Psoas muscle (tissue), 7 donors: ENCODE measurements at regions not wholly inside any gene's neighbourhood (a gene's known extent, or its start where the extent isn't known, plus 50 kb on each side); places are given as distances from the start of the nearest gene placed in this dataset.

Experiments
- ATAC-seq, 4 donors: fragments of 200-7000 bp; cut with Tn5 transposase; one replicate each; pipeline ENCODE4 v1.9.1; 2020; ENCODE audit warnings: moderate library complexity in 3 of 4, mild to moderate bottlenecking in 2 of 4
- DNase-seq, 2 donors: peaks; one replicate each; pipeline ENCODE4 v3.0.0-alpha.2; 2020
- H3K27ac ChIP-seq: fragments of 200-600 bp; one replicate; pipeline ENCODE4 v1.8.0; 2022
- H3K27me3 ChIP-seq, 3 donors: fragments of 200-600 bp in 1 of 3; one replicate each; pipeline versions ENCODE4 v1.6.1 to v1.8.0; 2013 to 2022; ENCODE audit warnings: low read length in 2 of 3, mild to moderate bottlenecking in 2 of 3, moderate library complexity in 1 of 3; ENCODE audit not compliant: insufficient read depth in 3 of 3
- H3K36me3 ChIP-seq, 2 donors: fragments of 200-600 bp in 1 of 2; one replicate each; pipeline versions ENCODE4 v1.6.1 to v1.8.0; 2013 to 2022; ENCODE audit warnings: low read depth in 1 of 2, mild to moderate bottlenecking in 1 of 2, moderate library complexity in 1 of 2; ENCODE audit not compliant: insufficient read depth in 1 of 2
- H3K4me1 ChIP-seq: fragments of 200-600 bp; one replicate; pipeline ENCODE4 v1.8.0; 2022
- H3K4me3 ChIP-seq: fragments of 200-600 bp; one replicate; pipeline ENCODE4 v1.8.0; 2022; ENCODE audit warnings: mild to moderate bottlenecking
- H3K9me3 ChIP-seq: fragments of 200-600 bp; one replicate; pipeline ENCODE4 v1.8.0; 2022
- CTCF ChIP-seq: fragments of 200-600 bp; IDR thresholded peaks from one replicate; pipeline ENCODE4 v1.8.0; 2022; ENCODE audit warnings: antibody characterized with exemption
- WGBS, 3 donors: extraction: QIAGEN DNeasy Blood & Tissue Kit; methylation state at CpG; one replicate each; pipeline versions ENCODE4 v1.1.6 to v1.1.7; 2013; 5-methylcytosine and 5-hydroxymethylcytosine counted together
- intact Hi-C, 2 donors: fragments of 100-400 bp; cut with DNase I; formaldehyde crosslinking; loops; one replicate each; pipeline versions ENCODE4 v1.11.0 to v1.14.2; 2022
- donor health status: healthy with polysubstance abuse.
- donor health status: DM: no; HTN: no; CAD: no; lungs with moderate emphysema.
- donor health status: Bipolar disorder and iron deficiency.
- donor health status: healthy.
- donor health status: DM: yes; HTN: yes; CAD: no.
- donor health status: DM: no; HTN: no; CAD: no.
- donor health status: DM: yes; HTN: yes; CAD: no.

- 76 to 93% (median 89%) methylated on average over 4 of the region's 4 CpGs for WGBS, 3 donors
- no peaks in the 10 kb centered on the region for H3K4me1 ChIP-seq
- no peaks in the 10 kb centered on the region for H3K9me3 ChIP-seq
- intact Hi-C loops = no loop called here
- ATAC-seq (no peak), DNase-seq (no peak)
- no peak overlapping the region for H3K4me3 ChIP-seq
- no peaks in the 10 kb centered on the region for H3K36me3 ChIP-seq
- no peak for TF ChIP-seq CTCF
- no peaks in the 10 kb centered on the region for H3K27me3 ChIP-seq
- H3K27ac ChIP-seq = no peak overlapping the region
Observed at GRCh38 chr2:234426616-234427015, 70.3 kb downstream of the ARL4C start.

DNA sequence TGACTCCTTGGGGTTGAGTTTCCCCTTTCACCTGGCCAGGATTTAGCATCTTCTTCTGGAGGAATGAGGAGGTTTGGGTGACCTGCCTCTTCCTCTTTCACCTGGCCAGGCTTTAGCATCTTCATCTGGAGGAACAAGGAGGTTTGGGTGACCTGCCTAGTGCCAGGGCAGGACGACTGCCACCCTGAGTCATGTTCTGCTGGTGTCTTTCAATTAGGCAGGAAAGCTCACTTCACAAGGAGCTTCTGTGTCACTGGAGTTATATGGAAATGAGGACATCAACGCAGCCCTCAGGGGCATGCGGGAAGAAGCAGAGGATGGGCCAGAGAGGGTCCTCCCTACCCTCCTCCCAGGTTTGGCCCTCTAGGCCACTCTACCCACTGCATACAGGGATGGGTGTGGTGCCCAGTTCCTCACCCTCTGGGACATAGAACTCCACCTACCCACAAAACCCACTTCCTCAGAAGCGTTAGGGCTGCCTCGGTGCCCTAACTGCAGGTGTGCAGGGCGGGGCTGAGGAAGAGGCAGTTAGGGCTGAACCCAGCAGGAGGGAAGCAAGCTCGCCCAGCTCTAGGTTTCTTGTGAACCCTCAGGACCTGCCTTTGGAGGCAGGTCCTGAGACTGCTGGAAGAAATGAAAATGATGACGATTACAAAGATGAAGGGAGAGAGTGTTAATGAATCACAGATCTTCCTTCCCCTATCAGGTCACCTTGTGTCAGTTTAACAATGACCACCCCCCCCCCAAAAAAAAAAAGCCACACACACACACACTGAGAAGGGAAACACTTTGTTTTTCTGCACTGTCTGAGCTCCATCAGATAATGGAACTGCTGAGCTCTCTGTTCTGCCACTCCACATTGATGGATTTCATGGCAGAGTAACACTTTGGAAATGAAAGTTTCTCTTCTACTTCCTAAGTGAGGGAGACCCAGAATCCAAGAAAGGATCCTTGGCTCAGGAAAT, 71.0 kb downstream of the ARL4C start:
- Histone ChIP-seq H3K36me3 (no peaks in the 10 kb centered on the region), H3K27me3 (no peaks in the 10 kb centered on the region), H3K4me1 (no peaks in the 10 kb centered on the region), H3K27ac (no peak overlapping the region), H3K9me3 (no peaks in the 10 kb centered on the region), H3K4me3 (no peak overlapping the region)
- intact Hi-C loops = no loop called here
- TF ChIP-seq CTCF = no peak
- 59 to 90% (median 71%) methylated on average over 8 of the region's 8 CpGs for WGBS, 3 donors
- ATAC-seq = no peak
- DNase-seq = no peak

DNA sequence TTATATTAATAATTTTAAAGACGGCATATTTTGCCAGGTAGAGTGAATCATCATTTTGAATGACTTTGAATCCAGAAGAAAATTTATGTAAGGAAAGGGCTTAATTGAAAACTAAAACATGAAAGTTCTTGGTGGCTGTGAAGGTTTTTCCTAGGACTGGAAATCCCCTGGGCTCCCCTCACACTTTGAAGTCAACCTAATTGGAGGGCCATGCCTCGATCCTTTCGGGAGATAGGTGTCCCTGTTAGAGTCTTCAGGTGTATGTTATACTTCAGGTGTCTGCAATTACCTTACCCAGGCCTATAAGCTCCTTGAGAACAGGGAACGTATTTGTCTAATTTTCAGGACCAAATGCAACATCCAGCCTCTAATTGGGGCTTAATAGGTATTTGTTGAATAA, 73.0 kb downstream of the ARL4C start:
- WGBS, 3 donors = 50% methylated on average over 4 of the region's 4 CpGs
- no peaks in the 10 kb centered on the region for H3K27me3 ChIP-seq
- intact Hi-C loops = no loop called here
- H3K4me3 ChIP-seq = no peak overlapping the region
- H3K4me1 ChIP-seq = no peaks in the 10 kb centered on the region
- H3K9me3 ChIP-seq = no peaks in the 10 kb centered on the region
- no peaks in the 10 kb centered on the region for H3K36me3 ChIP-seq
- H3K27ac ChIP-seq = no peak overlapping the region
- ATAC-seq = no peak
- DNase-seq = no peak
- TF ChIP-seq CTCF = no peak

GRCh38 chr2:234422981-234423431, 73.9 kb downstream of the ARL4C start:
- 91 to 94% (median 92%) methylated on average over 8 of the region's 8 CpGs for WGBS, 3 donors

More at GRCh38 chr2:234422981-234423431, 73.9 kb downstream of the ARL4C start:
- no peak for ATAC-seq
- Histone ChIP-seq H3K27me3 (no peaks in the 10 kb centered on the region), H3K36me3 (no peaks in the 10 kb centered on the region), H3K9me3 (no peaks in the 10 kb centered on the region), H3K4me3 (no peak overlapping the region), H3K27ac (no peak overlapping the region), H3K4me1 (no peaks in the 10 kb centered on the region)
- TF ChIP-seq CTCF = no peak
- no peak for DNase-seq
- intact Hi-C loops = no loop called here
